Cerebellar cortex (tissue), 1 donor: ENCODE measurements at regions not wholly inside any gene's neighbourhood (a gene's known extent, or its start where the extent isn't known, plus 50 kb on each side); places are given as distances from the start of the nearest gene placed in this dataset.
"Not testable (repeated sequence)": the region's sequence is repeated elsewhere in the genome, so short reads cannot be mapped to it uniquely, and the experiment has no call there.

ENCODE experiments used
- DNase-seq: peaks from one replicate; pipeline ENCODE4 v3.0.0-alpha.2; 2015; ENCODE audit warnings: low spot score

DNA sequence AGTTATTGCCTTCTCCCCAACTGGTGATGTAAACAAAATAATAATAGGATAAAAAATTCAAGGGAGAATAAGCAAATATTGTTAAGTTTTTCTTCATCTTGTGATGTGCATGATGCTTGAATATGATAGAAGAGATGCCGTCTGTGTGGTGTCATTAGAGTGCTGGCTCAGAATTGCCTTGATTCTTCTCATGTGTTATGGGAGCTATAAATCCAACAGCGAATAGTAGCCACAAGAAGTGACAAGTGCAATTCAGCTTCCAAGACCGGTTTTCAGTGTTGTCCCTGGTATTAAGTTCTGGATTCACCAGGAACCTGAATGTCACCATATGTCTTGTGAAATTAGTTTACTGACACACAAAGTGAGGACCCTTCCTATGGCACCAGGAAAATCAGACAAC lies 547.0 kb downstream of the NSUN3 start:
- DNase-seq, result no peak

DNA sequence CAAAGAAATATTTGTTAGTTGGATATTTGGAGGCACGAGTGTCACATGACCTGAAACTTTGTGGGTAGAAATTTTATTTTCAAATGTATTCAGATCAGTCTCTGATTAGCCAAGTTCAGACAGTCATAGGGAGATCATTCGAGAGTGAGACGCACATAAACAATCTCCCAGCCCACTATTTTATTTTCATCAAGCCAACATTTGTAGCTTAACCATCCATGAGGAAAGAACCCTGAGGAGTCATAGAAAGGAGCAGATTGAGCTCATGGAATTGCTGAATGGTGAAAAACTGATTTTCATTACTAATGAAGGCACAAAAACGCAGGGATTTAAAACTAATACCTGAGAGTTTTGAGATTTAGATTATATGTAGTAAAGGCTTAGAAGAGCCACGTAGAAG lies 548.7 kb downstream of the NSUN3 start:
- peak; percentile 40 for DNase-seq

DNA sequence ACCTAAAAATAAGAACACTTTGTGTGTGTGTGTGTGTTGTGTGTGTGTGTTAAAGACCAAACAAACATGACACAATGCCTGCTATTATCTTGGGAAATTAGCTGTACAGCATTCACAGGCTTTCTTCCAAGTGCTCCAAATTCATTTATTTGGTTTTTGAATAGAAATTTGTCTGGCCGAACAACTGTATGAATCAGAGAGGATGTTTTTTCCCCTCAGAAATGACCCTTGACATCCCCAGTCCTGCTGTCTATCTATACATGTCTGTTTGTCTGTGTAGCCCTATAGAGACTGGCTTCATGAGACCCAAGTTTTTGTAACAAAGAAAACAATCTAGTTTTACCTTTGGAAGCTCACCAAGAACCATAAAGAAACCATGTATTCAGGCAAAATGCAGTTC lies 549.8 kb downstream of the NSUN3 start:
- peak; percentile 24 for DNase-seq

DNA sequence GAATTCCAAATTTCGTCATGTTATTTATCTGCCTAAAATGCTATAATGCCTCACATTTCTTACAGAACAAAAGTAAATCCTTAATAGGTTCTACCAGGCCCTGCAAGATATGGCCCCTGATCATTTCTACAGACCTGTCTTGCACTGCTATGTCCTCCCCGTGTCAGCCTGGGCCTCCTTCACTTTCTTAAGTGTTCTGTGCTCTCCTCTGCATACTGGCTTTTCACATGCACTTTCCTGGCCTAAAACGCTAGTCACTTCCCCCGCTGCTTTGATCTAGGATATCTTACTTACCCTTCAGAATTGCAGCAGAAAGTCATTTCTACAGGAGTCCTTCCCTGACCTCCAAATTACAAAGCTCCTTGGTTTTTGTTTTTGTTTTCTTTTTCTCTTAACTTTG lies 551.3 kb downstream of the NSUN3 start:
- no peak for DNase-seq

DNA sequence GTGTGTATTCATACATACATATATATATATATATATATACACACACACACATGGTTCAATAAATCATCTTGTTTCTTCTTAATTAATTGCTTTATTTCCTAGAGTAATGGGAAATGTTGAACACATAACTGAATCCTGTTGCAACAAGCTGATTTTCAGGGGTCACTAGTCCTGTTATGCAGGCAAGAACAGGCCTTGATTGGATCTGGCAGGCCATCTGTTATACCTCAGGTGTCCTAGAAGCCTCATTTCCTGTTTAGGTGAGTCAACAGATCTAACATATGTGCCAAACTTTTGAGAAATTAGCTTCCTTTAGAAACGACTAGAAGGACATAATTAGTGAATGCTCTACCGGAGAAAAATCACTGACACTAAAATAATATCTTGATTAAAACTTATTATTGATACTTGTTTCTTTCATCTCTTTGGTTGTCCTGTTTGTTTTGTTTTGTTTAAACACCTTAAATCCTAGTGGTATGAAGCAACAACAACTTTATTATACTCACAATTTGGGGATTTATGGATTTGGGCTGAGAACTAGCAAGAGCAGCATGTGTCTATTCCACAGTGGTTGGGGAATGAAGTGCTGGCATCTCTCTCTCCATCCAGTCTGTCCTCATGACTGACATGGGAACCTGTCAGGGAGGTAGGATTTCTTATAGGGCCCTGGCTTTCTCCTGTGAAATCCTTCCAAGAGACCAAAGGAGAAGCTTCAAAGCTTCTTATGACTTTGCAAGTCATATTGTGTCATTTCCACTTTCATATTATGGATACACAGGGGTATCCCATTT lies 552.6 kb downstream of the NSUN3 start:
- DNase-seq, result peak; percentile 99

DNA sequence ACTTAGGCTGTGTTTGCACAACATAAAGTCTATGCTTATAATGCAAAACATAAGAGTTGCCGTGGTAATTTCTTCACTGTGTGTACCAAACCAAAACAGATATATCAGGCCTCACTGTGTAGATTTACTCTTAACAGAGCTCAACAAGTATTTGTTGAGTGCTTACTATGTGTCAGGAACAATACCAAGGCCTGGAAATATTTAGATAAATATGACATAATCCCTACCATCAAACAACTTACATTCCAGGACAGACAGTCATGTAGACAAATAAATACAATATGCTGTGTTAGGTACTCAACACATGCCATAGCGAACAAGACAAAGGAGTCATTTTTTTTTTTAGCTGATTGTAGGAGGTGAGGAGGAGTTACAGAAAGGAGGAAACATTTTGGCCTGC lies 554.0 kb downstream of the NSUN3 start:
- no peak for DNase-seq

DNA sequence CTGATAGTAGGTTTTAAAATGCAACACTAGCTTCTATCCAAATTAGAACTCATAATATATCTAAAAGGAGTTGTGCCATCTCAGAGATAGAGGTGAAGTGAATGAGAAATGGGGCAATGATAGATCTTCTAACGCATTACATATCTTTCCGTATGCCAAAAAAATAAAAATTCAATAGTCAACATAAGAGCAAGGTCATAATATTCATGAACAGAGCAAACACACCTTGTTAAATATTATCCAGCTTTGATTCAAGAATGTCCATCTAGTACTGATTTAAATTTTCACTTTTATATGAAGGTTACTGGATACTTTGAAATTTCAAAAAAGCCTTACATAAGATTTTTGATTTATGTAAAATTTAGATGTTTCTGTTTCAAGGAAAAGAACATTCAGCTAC lies 554.5 kb downstream of the NSUN3 start:
- no peak for DNase-seq

DNA sequence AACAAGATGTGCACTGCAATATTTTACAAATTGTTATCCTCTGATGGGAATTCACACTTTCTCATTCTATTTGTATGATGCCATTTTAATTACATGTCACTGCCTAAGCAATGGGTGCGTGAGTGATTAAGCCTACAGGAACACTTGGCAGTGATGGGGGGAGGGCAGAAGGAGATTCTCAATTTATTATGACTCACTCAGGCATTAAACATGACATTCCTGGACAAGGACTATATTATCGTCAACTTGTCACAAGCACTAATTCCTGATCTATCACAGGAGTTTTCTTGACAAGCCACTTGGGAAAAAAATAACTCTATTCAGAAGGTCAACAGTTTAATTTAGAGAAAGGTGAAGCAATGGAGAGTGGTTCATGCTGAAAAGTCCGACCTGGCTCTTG lies 556.8 kb downstream of the NSUN3 start:
- DNase-seq, result no peak

DNA sequence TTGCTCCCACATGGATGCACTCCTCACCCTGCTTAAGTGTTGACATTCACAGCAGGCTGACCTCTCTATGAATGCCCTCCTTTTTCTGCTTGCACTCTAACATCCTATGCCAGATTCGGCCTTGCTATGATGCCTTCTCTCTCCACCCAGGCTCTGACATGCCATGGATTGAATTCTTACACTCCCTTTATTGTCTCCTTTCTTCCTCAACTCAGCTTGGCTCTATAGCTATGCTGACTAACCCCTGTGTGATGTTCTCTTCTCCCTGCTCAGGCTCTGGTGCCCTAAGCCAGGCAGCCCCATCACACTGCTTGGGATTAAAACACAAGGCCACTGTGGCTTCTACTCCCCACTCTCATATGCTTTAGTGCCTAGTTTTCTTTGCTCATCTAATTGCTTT lies 563.7 kb downstream of the NSUN3 start:
- DNase-seq, result no peak

DNA sequence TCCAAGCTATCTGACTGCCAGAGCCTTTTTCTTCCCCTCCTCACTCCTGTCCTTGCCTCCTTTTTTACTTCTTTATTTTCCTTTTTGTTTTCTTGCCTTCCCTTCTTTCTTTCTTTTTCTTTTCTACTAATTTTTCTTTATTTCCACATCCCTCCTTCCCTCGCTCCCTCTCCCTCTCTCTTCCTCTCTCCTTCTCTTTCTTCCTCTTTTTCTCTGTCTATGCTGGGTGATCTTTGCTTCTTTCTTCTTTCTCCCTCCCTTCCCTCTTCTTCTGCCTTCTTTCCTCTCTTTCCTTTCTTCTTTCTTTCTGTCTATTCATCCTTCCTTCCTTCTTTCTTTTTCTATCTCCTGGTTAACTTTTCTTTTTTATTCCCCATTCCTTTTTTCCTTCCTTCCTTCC lies 564.8 kb downstream of the NSUN3 start:
- DNase-seq, result no peak

DNA sequence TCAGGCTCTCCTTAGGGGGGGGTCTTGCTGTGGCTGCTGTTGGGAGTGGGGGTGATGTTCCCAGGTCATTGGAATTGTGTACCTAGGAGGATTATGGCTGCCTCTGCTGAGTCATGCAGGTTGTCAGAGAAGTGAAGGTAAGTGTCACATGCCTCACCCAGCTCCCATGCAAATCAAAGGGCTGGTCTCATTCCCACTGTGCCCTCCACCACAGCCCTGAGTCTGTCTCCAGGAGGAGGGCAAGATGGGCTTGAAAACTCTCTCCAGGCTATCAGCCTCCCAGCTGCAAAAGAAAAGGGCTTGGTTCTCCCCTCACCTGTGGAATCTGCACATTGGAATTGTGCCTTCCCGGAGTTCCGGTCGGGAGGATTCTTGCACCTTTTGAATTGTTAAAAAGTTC lies 580.5 kb downstream of the NSUN3 start:
- no peak for DNase-seq

DNA sequence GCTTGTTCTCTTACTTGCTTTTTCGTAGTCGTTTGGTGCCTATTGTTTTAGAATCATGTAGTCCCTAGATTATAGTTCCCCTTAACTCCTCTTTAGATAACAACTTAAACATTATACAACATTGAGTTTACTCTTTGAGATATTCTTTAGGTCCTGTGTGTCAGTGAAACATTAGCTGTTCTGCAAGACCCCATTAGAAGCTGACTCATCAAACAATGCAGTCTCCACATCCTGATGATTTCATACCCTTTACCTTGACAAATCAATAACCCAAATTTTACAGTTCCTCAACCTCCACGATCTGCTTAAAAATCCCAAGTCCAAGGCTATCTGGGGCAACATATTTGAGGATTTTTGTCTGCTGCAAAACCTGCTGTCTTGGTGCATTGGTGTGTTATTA lies 582.9 kb downstream of the NSUN3 start:
- no peak for DNase-seq

DNA sequence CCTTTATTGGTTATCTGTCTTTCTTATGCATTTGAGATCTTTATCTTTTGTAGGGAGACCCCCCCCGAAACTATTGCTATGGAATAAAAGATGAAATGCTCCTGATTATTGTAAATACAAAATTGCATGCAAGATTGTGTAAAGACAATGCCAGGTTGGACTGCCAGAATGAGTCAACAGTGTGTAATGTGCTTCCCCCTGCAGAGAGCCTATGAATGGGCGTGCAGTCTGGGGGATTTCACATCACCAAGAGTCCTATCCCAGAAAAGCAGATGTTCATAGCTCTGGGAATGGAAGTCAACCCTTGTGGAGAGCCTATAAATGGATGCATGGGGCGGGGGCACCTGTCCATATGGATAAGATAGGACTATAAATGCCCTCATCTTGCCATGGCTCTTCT lies 584.3 kb downstream of the NSUN3 start:
- DNase-seq, result no peak

DNA sequence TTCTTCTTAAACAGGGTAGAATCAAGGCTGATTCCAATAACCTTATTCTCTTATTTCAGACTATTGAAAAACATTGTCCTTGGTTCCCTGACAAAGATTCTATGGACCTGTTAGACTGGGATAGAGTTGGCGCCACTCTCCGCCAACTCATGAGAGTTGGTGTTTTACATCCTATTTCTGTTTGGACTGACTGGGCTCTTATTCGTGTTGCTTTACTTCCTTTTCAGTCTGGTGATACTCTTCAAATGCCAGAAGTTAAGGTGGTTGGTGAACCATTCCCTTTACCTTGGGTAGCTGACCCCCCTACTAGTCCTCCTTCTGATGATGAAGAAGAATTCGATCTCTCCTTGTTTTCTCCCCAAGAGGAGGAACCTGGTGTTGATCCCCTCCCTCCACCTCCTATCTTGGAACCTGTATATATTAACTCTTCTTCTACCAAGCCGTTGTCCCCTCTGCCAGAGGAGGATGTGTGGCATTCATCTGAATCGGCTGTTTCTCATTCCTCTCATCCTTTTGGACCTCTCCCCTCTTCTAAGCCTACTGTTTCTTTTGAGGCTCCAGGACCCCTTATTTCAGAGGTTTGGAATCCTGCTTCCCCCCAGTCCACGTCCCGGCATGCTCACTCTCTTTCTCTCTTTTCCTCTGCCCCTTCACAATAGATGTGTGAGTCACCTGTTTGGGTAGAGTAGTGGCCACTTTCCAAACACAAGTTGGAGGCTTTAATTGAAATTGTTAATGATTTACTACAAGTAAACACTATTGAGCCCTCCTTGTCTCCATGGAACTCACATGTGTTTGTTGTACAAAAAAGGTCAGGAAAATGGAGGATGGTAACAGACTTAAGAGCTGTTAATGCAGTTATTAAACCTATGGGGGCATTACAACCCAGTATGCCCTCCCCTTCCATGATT lies 585.7 kb downstream of the NSUN3 start:
- not testable (repeated sequence) for DNase-seq

DNA sequence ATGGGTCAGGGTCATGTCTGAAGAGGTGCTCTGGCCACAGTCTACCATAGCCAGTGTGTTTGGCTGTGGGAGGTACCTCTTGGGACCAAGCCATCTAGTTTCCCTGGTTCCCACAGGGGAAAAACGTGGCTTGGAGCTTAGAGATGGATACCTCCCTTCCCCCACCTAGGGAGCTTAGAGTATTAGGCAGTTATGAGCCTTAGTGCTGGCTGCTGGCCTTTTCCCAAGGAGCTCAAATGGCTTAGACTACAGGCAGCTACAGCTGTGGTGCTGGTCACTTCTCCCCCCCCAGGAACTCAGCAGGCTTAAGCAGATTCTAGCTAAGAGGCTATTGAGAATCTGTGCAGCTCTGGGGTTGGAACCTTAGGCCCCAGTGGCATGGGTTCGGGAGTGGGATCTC lies 591.2 kb downstream of the NSUN3 start:
- DNase-seq, result no peak

DNA sequence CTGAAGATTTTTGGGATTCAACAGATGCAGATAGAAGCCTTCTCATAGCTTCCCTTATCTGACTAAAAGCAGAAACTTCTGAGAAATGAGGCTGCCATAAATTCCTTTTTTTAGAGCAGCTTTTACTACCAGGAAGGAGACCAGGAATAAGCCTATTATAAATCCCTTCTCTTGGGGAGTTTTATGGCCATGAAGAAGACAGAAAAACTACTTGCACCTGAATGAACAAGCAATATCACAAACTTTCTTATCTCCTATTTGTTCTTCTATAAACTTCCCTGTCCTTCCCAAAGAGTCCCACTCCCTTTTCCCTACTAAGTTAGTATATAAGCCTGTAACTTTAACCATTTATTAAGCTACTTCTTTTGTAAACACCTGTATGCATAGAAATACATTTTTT lies 603.1 kb downstream of the NSUN3 start:
- no peak for DNase-seq

DNA sequence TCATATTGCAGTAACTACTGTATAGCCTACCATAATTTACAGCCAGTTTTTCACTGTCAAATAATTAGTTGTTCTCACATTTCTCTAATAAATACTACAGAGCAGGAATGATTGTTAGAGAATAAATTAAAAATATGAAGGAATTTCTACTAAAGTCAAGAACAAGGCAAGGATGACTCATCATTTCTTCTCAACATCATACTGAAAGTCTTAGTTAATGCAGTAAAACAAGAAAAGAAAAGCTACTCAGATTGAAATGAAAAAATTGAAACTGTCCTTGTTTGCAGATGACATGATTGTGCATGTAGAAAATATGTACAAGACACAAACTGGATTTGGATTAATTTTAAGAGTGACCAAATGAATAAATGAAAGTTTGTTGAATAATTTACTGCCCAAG lies 608.2 kb downstream of the NSUN3 start:
- DNase-seq, result no peak

DNA sequence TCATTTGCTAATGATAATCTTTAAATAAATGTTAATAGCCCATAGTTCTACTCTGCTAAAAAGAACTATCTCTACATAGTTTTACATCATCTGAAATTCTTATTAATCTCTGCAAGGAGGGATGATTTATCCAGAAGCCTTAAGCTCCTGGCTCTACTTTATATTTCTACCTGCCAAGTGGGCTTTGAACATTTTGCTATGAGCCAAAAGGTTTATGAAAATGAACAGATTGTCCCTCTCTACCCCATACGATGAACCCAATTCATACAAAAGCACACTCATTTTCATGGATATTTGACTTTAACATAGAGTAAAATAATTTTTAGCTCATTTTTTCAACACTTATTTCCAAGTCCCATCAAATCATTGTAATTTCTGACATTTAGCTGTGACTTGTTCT lies 611.0 kb downstream of the NSUN3 start:
- peak; percentile 94 for DNase-seq

DNA sequence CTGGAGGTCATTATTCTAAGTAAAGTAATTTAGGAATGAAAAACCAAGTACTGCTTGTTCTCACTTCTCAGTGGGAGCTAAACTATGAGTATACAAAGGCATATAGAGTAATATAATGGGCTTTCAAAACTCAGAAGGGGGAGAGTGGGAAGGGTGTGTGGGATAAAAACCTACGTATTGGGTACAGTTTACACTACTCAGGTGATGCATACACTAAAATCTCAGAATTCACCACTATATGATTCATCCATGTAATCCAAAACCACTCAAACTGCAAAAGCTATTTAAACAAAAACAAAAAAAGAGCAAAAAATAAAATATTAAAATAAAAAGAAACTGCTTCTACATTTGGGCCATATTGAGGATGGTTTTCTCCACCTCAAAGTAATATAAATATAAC lies 623.3 kb downstream of the NSUN3 start:
- DNase-seq, result no peak

DNA sequence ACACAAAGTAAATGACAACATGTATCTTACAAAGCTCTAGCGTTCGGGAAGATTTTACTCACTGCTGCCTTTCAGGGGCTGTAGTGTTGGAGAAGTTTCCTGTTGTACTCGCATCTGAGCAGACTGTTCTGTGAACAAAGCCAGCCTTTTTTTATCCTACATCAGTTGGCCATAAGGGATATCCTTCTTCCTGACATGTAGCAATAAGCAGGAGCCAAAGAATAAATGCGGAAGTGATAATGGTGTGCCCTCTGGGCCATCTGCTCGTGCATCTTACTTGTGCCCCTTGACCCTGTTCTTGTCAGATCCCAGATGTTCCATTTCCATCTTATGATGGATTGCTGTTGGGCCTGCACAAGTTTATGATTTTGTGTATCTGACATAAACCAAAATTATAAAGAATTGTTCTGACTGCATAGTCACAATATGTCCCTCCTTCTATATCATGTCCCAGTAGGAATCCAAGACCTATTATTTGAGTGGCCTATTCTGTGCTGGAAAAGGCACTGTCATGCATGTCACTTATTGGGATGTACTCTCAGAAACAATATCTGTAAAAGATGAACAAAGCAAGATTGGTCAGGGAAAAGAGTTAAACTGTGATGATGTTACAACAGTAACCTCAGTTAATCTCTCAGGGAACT lies 631.3 kb downstream of the NSUN3 start:
- no peak for DNase-seq

DNA sequence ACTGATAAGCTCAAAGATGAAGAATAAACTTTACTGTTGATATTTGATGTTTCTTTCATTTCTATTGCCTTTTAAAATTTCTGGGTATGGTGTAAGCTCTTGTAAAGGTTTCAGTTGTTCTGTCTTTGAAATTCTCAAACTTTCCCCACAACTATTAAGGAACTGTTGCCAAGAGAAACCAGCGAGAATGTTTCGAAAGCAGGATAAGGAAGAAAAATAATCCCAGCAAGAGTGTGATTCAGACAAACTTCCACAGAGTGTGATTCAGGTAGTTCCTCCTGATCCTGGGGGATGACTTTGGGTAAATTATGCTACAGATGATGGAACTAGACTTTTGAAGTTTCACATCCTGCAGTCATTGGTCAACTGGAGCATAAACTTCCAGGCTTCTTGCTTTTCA lies 632.0 kb downstream of the NSUN3 start:
- DNase-seq, result no peak

DNA sequence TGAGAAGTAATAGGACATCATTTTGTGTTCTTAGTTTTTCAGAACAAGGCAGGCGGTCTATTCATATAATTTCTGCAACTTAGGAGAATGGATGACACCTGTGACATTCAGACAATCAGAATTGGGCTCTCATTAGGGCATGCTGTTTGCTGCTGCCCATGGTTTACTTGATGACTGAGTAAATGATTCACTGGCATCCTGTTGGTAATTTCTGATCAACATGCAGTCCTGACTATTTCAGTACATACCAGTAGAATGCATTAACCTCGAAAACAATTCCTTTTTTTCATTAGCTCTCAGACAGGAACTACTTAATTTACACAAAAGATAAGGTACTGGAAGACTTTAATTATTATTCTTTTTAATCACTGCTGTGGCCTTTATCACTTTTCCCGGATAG lies 641.6 kb downstream of the NSUN3 start:
- no peak for DNase-seq
